GM10248 (cell line): ENCODE measurements at regions not wholly inside any gene's neighbourhood (a gene's known extent, or its start where the extent isn't known, plus 50 kb on each side); places are given as distances from the start of the nearest gene placed in this dataset.

Experiments
- CTCF ChIA-PET: fragments of 300-600 bp; sonication (Branson Sonifier 250); formaldehyde crosslinking; extraction: SDS; loops from one replicate; lab custom pipeline; 2021; ENCODE audit warnings: antibody characterized with exemption; lab: Yijun Ruan, JAX
- POLR2A ChIA-PET: fragments of 350-650 bp; sonication (Branson Sonifier 250); formaldehyde crosslinking; extraction: SDS; loops from one replicate; lab custom pipeline; 2020; ENCODE audit warnings: antibody characterized with exemption; lab: Yijun Ruan, JAX
- DNase-seq: peaks from one replicate; pipeline ENCODE4 v3.0.0; 2012; ENCODE audit errors: extremely low spot score
- TF ChIP-seq, protein P1 (sequence below): IDR thresholded peaks from 2 replicates; pipeline ENCODE4 v1.5.1; 2012; ENCODE audit warnings: mild to moderate bottlenecking, low read depth; ENCODE audit errors: extremely low read depth, missing control alignments, control extremely low read depth

DNA sequence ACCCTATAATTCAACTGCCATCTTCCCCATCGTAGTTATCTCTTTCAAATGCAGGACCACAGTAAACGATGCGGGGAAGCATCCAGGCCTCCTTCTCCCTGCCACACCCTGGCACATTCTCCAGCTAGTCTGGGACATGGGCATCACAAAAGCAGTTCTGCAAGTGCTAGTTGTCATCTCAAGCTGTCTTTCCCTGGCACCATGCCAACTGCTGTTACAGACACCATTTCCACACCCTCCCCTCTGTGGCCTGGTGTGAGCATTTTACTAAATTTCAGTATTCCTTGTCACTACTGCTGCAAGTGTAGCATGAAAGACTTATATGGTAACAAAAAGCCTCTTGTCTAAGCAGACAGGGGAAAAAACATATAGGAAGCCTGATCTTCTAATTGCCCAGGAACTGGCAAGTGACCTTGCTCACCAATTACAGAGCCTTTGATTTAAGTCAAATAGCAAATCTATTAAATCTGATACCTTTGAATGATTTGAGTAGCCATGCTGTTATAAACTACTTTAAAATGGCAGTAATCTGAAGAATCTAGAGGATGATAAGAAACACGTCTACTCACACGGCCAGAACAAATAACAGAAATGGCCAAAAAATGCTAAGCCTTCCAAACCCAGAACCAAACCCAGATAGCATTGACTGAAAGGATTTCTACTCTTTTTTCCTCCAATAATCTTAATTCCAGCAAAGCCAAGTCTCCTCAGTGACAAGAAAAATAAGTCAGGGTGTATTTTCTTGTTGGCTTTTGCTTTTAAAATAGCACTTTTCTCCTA lies 179.0 kb downstream of the NUFIP1 start:
- TF ChIP-seq, protein P1, sequence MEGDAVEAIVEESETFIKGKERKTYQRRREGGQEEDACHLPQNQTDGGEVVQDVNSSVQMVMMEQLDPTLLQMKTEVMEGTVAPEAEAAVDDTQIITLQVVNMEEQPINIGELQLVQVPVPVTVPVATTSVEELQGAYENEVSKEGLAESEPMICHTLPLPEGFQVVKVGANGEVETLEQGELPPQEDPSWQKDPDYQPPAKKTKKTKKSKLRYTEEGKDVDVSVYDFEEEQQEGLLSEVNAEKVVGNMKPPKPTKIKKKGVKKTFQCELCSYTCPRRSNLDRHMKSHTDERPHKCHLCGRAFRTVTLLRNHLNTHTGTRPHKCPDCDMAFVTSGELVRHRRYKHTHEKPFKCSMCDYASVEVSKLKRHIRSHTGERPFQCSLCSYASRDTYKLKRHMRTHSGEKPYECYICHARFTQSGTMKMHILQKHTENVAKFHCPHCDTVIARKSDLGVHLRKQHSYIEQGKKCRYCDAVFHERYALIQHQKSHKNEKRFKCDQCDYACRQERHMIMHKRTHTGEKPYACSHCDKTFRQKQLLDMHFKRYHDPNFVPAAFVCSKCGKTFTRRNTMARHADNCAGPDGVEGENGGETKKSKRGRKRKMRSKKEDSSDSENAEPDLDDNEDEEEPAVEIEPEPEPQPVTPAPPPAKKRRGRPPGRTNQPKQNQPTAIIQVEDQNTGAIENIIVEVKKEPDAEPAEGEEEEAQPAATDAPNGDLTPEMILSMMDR: no peak
- ChIA-PET CTCF (no interaction called here), POLR2A (no interaction called here)
- DNase-seq: no peak

DNA sequence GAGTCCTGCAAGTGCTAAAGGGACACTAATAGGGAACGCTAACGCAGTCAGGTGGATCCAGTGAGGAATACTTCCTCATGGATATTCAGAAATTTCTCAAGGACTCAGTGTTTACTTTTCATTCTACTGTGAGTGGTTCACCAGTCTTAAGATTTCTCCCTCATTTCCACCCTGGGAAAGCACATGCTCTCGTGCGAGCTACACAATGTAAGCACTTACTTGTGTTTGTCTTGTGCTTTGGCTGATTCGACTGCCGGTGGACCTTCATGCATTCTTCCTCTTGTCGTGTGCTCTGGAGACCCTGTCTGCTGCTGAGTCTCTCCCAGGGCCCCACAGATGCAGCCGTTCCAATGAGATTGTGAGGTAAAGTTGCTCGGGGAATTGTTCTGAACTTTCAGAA lies 180.1 kb downstream of the NUFIP1 start:
- TF ChIP-seq, protein P1: no peak
- POLR2A ChIA-PET: no interaction called here
- CTCF ChIA-PET: no interaction called here
- no peak for DNase-seq

DNA sequence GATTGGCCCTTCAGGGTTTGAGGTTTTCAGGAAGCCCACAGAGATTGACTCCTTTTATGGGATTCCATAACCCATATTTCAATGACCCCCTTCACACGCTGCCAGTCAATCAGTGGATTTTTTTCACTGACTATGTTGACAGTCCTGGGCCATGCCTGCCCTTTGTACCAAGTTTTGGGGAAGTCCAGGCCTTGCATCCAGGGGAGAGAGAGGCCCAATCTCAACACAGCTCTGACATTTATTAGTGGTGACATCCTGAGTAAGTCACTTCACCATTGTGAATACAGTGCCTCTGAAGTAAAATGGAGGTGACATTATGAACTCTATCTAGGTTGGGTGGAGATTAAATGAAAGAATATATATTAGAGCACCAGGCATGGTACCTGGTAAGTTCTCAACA lies 181.1 kb downstream of the NUFIP1 start:
- TF ChIP-seq, protein P1: no peak
- DNase-seq: no peak
- ChIA-PET CTCF (no interaction called here), POLR2A (no interaction called here)

DNA sequence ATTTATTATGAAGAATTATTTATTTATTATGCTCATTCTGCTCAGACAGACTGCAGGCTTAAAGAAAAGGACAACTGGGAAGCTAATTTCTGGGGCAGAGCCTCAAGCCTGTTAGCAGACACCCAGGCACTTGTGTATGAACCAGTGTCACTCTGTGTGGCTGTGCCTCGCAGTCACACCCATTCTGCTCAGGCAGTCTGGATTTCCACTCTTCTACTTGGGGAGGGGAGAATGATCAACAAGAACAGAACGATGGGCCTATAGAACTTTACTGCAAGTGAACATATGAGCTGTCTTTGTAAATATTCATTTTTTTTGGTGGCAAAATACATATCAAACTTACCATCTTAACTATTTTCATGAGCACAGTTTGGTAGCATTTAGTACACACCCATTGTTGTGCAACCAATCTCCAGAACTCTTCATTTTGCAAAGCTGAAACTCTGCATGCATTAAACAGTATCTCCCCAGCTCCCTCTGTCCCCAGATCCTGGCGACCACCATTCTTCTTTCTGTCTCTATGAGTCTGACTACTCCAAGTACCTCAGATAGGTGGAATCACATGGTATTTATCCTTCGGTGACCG lies 181.7 kb downstream of the NUFIP1 start:
- TF ChIP-seq, protein P1: no peak
- CTCF ChIA-PET: no interaction called here
- DNase-seq: no peak

DNA sequence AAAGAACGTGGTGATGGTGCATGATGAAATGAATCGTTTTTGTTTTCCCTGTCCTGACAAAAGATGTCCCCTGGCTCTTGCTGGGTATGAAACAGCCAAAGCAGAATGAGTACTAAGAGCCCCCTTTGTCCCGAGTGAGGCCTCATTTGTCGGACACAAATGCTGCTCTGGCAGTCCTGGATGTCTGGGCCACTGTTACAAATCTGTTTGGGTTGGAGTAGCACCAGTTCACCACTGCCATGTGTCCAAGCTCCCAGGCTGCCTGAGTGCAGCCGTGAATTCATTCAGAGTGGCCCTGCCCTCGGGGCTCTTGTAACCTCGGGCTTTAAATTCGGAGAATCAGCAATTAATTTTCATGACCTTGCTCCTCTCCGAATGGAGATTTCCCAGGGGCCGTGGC lies 182.4 kb downstream of the NUFIP1 start:
- ChIA-PET CTCF (interaction anchor here (1.3 kb wide), 1 partner anchor 44 kb away, joined by 3 read pairs; no protein-coding TSS in a partner anchor), POLR2A (no interaction called here)
- DNase-seq: no peak
- TF ChIP-seq, protein P1: no peak

More for the DNA sequence above, 181.7 kb downstream of the NUFIP1 start:
- POLR2A ChIA-PET: no interaction called here

DNA sequence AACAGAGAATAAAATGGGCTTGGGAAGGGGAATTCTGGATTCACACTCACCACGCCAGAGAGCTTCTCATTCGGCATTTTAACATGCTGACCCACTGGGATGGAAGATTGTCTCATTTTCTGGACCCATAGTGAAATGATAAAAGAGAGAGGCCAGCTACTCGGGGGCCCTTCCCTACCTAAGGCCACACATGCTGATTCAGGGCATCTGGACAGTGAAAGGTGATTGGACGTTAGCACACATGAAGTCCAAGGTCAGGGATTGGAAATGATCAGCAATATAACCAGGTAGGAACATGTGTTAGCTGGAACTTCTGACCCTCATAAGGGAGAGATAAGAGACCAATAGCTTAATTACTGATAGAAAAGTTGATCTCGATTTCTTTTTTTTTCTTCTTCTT lies 183.7 kb downstream of the NUFIP1 start:
- TF ChIP-seq, protein P1: no peak
- POLR2A ChIA-PET: no interaction called here
- DNase-seq: no peak
- CTCF ChIA-PET: interaction anchor here (1.1 to 2.2 kb wide), 4 partner anchors 13 to 67 kb away, joined by 3 to 9 read pairs (median 3); no protein-coding TSS in a partner anchor
